NCI-H146 treated with DMSO at 0.1 percent for 48 hours (cell line): ENCODE measurements at regions not wholly inside any gene's neighbourhood (a gene's known extent, or its start where the extent isn't known, plus 50 kb on each side); places are given as distances from the start of the nearest gene placed in this dataset.
"Not testable (repeated sequence)": the region's sequence is repeated elsewhere in the genome, so short reads cannot be mapped to it uniquely, and the experiment has no call there.

Source experiments
- DNase-seq: peaks from one replicate; lab custom pipeline; 2025; ENCODE audit not compliant: unreplicated experiment; lab: John Stamatoyannopoulos, UW

- no peak for DNase-seq
Measured at GRCh38 chr12:47378222-47378582, 298.4 kb upstream of the AMIGO2 start.

DNA sequence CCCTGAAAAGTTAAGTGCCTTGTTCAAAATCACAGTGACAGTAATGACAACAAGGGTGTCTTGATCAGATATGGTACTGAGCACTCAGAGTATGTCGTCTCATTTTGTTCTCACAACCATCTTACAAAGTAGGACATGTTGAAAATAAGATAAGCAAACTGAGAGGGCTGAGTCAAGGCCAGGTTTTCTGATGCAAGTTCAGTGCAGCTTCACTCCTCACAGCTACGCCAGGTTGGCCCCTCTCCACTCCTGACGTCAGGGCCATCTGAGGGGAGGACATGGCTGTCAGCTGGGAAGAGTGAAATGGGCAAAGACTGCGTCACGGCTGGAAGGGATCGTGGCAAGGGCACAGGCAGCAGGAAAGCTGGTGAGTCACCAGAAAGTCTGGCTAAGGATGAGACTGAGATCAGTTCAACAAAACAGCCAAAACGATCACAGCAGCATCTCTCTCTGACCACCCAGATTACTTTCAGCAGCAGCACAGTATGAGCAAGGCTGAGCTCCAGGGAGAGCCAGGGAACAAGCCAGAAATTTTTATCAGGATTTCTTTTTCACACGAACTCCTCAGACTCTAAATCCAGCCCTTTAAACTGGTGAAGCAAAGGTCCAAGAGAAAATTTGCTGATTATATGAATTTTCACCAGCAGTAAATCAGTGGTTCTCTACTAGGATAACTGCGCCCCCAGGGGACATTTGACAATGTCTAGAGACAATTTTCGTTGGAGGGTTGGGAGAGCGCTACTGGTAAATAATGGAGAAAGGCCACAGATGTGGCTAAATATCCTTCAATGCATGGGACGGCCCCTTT lies 297.9 kb upstream of the AMIGO2 start:
- no peak for DNase-seq

DNA sequence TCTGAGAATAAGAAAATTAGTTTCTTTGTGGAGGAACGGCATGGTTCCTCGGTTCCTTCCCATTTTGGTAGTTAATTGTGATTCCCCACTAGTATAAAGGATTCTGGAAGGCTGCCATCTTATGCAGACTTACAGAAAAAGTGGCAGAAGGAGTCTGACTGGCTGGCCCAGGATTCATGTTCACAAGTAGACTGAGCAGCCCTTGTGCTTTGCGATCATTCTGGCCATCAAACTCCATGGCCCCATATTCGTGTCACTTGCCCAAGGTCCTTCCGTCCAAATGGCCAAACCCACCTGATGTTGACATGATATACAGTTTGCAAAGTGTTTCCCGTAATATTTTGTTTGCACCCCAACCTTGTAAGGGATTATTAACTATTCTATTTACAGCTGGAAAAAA lies 297.2 kb upstream of the AMIGO2 start:
- no peak for DNase-seq

- no peak for DNase-seq
Measured at GRCh38 chr12:47373554-47374150, 293.9 kb upstream of the AMIGO2 start.

GRCh38 chr12:47370421-47370820 lies 290.7 kb upstream of the AMIGO2 start:
- no peak for DNase-seq

- no peak for DNase-seq
Measured at GRCh38 chr12:47369085-47369484, 289.3 kb upstream of the AMIGO2 start.

GRCh38 chr12:47367912-47368537 lies 288.3 kb upstream of the AMIGO2 start:
- no peak for DNase-seq

DNA sequence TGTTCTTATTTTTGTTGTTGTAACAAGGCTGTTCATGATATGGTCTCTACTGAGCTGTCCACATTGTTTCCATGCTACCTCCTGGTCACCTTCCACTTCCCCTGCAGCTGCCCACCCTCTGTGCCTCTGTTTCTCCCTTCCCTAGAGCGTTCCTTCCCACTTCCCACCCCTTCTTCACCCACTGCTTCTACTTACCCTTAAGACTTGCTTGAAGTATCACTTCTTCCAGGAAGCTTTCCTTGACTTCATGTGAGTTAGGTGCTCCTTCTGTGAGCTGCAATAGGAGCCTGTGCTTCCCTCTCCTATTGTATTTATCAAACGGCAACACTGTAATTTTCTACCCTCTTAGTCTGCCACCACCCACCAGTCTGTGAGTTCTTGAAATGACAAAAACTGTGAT lies 286.8 kb upstream of the AMIGO2 start:
- DNase-seq = no peak

- no peak for DNase-seq
Measured at GRCh38 chr12:47366157-47366556, 286.4 kb upstream of the AMIGO2 start.

- DNase-seq = not testable (repeated sequence)
Measured at GRCh38 chr12:47365443-47366076, 285.8 kb upstream of the AMIGO2 start.

DNA sequence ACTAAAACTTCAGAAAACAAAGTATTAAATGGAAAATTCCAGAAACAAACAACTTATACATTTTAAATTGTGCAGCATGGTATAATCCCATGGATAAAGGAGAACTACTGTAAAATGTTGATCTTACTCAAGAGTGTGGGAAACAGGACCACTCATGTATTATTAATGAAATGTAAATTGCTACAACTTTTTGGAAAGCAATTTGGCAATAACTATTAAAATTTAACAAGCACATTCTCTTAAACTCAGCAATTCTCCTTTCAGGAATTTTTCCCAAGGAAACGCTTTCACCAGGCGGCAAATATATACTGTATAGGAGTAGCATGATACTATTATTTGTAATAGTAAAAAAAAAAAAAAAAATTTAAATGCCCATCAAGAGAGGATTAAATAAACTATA lies 284.5 kb upstream of the AMIGO2 start:
- no peak for DNase-seq

GRCh38 chr12:47362126-47362705 lies 282.5 kb upstream of the AMIGO2 start:
- DNase-seq = no peak

DNA sequence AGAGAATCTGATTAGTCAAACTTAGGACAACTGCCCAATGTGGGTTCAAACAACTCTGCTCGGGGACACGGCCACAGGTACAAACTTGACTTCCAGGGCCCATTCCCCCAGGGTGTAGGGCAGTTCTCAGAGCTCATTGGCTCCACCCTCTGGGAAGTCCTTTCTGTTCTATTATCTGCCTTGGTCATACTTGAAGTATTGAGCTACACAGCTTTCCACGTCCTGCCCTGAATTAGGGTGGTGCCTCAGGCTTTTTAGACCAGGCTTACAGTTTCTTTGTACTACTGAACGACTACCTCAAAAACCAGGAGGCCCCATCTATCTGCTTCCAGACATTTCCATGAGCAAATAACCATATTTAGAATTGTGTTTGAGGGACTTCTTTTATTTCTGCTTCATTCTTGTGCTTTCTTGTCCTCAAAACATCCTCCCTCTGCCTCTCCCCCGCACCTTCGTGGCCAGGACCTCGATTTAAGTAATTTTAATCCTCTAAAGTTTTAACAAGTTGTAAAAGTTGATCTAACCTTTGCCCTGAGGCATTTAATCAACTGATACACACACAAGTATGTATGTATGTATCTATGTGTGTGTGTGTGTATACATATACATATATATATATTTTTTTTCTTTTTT lies 281.7 kb upstream of the AMIGO2 start:
- no peak for DNase-seq

DNA sequence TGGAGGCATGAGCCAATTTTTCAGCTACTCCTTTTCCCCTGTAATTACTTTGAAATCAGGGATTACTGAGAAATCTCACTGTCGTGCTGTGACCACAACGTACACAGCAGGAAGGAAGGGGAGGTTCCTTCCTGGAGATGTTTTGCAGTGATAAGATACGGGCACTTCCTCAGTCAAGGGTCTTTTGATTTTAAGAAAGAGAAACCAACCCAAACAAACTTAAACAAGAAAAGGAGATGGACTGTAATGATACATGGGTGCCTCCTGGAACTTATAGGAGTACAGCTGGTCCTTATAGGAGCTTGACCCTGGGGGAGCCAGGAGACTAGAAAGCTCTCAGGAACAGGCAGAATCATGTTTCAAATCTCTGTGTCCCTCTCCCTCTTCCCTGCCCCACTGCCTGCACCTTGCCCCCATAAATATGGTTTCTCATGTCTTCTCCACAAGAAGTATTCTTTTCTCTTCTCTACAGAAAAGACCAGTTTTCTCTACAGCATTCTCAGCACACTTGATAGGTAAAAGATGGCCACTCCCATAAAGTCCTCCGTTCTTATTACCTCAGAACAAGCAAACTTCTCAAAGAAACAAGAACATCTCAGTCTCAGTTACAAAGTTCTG lies 281.1 kb upstream of the AMIGO2 start:
- DNase-seq = no peak

GRCh38 chr12:47360093-47360480 lies 280.3 kb upstream of the AMIGO2 start:
- DNase-seq = no peak

GRCh38 chr12:47359310-47360092 lies 279.7 kb upstream of the AMIGO2 start:
- DNase-seq = no peak

GRCh38 chr12:47357006-47357405 lies 277.2 kb upstream of the AMIGO2 start:
- not testable (repeated sequence) for DNase-seq

DNA sequence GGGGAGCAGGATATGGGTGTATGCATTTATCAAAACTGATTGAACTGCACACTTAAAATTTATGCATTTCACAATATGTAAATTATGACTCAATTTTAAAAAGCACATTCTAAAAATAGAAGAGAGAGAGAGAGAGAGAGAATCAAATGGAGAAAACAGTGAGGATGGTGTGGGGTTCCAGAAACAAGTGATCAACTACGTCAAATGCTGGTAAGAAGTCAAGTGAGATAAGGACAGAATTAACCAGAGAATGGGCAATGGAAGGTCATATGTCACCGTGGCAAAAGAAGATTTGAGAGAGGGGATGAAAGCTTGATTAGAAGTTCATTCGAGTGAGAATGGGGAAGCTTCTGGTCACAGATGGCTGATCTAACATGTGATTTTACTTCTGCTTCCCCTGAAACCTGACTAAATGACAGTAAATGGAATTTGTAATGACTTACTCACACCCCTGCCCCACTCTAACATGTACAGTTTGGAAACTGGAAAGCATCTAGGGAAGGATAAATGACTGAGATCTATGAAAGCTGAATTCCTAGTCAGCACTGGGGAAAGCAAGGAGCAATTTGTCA lies 276.5 kb upstream of the AMIGO2 start:
- no peak for DNase-seq

- no peak for DNase-seq
Measured at GRCh38 chr12:47353508-47353907, 273.7 kb upstream of the AMIGO2 start.

DNA sequence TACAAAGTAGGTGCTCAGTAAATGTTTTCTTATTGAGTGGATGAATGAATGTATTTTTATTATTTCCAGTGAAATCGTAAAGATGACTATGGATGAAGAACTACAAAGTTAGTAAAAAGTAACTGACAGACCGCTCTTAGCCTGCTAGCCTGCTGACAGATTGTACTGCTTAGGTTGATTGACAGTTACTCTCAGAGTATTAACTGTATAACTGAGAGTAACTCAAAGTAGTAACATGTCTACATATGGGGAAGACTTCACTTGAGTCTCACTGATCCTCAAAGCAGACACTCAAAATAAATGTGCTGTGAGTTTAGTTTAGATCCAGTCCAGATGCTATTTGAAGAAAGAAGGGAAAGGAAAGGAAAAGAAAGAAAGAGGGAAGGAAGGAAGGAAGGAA lies 272.3 kb upstream of the AMIGO2 start:
- DNase-seq = no peak
